Astrocyte (in vitro differentiated cells and primary cell): ENCODE measurements at regions not wholly inside any gene's neighbourhood (a gene's known extent, or its start where the extent isn't known, plus 50 kb on each side); places are given as distances from the start of the nearest gene placed in this dataset.

ENCODE experiments used
- DNase-seq: peaks from one replicate; pipeline ENCODE4 v3.0.0-alpha.2; 2010; ENCODE audit warnings: low read depth
- FAIRE-seq: peaks from 2 replicates; lab custom pipeline; 2011; peaks lifted over from hg19 to GRCh38; lab: Jason Lieb, UNC
- H2AFZ ChIP-seq: 2 replicates; pipeline ENCODE4 v1.6.0; 2012; ENCODE audit warnings: low read depth, low read length, inconsistent platforms
- H3K27ac ChIP-seq: 2 replicates; pipeline ENCODE4 v1.5.1; 2011; ENCODE audit warnings: low read depth, low read length, inconsistent platforms
- H3K27me3 ChIP-seq: 2 replicates; pipeline ENCODE4 v1.6.0; 2011; ENCODE audit warnings: low read length, inconsistent platforms; ENCODE audit not compliant: insufficient read depth
- H3K36me3 ChIP-seq: 2 replicates; pipeline ENCODE4 v1.5.1; 2011; ENCODE audit warnings: low read length, inconsistent platforms; ENCODE audit not compliant: insufficient read depth
- H3K4me1 ChIP-seq: 2 replicates; pipeline ENCODE4 v1.5.1; 2011; ENCODE audit warnings: low read length, inconsistent platforms; ENCODE audit not compliant: insufficient read depth
- H3K4me2 ChIP-seq: 2 replicates; pipeline ENCODE4 v1.6.0; 2012; ENCODE audit warnings: low read length, inconsistent platforms
- H3K4me3 ChIP-seq: 2 replicates; pipeline ENCODE4 v1.5.1; 2011; ENCODE audit warnings: low read depth, mild to moderate bottlenecking, low read length, inconsistent platforms; ENCODE audit not compliant: insufficient read depth
- H3K79me2 ChIP-seq: 2 replicates; pipeline ENCODE4 v1.6.0; 2012; ENCODE audit warnings: mild to moderate bottlenecking, low read length, inconsistent platforms; ENCODE audit not compliant: insufficient read depth
- H3K9ac ChIP-seq: 2 replicates; pipeline ENCODE4 v1.6.0; 2012; ENCODE audit warnings: mild to moderate bottlenecking, low read length, inconsistent platforms
- H3K9me3 ChIP-seq: 2 replicates; pipeline ENCODE4 v1.5.1; 2012; ENCODE audit warnings: low read depth, mild to moderate bottlenecking, low read length, inconsistent platforms; ENCODE audit not compliant: insufficient read depth
- H4K20me1 ChIP-seq: 2 replicates; pipeline ENCODE4 v1.6.0; 2012; ENCODE audit warnings: low read length, inconsistent platforms; ENCODE audit not compliant: insufficient read depth
- H3K27ac Mint-ChIP-seq: one replicate; pipeline ENCODE4 v1.8.0; 2021; ENCODE audit warnings: mild to moderate bottlenecking, mixed read lengths; ENCODE audit not compliant: unreplicated experiment
- H3K27me3 Mint-ChIP-seq: one replicate; pipeline ENCODE4 v1.8.0; 2021; ENCODE audit warnings: low read depth, mixed read lengths; ENCODE audit not compliant: unreplicated experiment
- H3K36me3 Mint-ChIP-seq: one replicate; pipeline ENCODE4 v1.8.0; 2021; ENCODE audit warnings: low read depth, mixed read lengths; ENCODE audit not compliant: unreplicated experiment
- H3K4me1 Mint-ChIP-seq: one replicate; pipeline ENCODE4 v1.8.0; 2021; ENCODE audit warnings: low read depth, mixed read lengths; ENCODE audit not compliant: unreplicated experiment
- H3K4me3 Mint-ChIP-seq: one replicate; pipeline ENCODE4 v1.8.0; 2021; ENCODE audit warnings: mild to moderate bottlenecking, moderate library complexity, mixed read lengths; ENCODE audit not compliant: unreplicated experiment
- H3K9me3 Mint-ChIP-seq: one replicate; pipeline ENCODE4 v1.8.0; 2021; ENCODE audit warnings: mild to moderate bottlenecking, mixed read lengths; ENCODE audit not compliant: unreplicated experiment
- EZH2 ChIP-seq: IDR thresholded peaks from 2 replicates; pipeline ENCODE4 v1.6.1; 2012; ENCODE audit warnings: mild to moderate bottlenecking, low read length, inconsistent platforms; ENCODE audit not compliant: insufficient read depth
- TF ChIP-seq, protein P1 (sequence below): IDR thresholded peaks from 2 replicates; pipeline ENCODE4 v1.5.1; 2011; ENCODE audit warnings: low read depth, mild to moderate bottlenecking, inconsistent platforms, low read length, moderate library complexity; ENCODE audit not compliant: insufficient read depth

DNA sequence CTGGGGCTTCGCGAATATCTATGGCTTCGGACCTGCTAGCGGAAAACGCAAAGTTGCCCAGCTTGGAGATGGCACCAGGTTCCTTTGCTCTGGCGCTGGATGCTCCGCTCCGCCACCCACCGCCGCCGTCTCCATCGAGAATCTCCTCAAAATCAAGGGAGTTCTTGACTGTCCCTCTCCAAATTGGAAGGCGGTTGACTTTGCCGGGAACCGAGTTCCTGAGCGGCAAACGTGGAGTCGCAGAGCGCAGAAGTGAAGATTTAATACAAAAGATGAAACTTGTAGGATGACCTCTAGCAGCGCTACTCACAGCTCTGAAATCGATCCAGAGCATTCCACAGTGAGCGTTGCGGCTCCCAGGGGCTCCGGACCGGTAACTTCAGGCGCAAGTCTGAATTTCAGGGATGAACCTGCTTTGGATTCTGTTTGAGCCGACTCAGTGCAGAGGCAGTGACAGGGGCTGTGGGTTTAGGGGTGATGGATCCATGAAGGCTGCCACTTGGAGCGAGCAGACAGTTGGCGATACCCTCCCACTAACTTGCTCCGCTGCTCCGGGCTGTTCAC lies 1641.5 kb upstream of the C9orf72 start:
- Histone ChIP-seq H3K4me3 (peak overlapping the region; percentile 61), H3K27ac (no peak overlapping the region), H4K20me1 (no peaks in the 10 kb centered on the region), H2AFZ (peak overlapping the region; percentile 56), H3K9ac (no peak overlapping the region), H3K36me3 (no peaks in the 10 kb centered on the region), H3K27me3 (peaks cover 46% of the 10 kb centered on the region), H3K4me2 (peak overlapping the region; percentile 90), H3K4me1 (peaks cover 13% of the 10 kb centered on the region), H3K9me3 (no peaks in the 10 kb centered on the region), H3K79me2 (no peaks in the 10 kb centered on the region)
- Mint-ChIP-seq H3K4me3 (peak overlapping the region; percentile 96), H3K36me3 (no peaks in the 10 kb centered on the region), H3K4me1 (peaks cover 10% of the 10 kb centered on the region), H3K9me3 (peaks cover 2% of the 10 kb centered on the region), H3K27ac (peak overlapping the region; percentile 34), H3K27me3 (peaks cover 23% of the 10 kb centered on the region)
- TF ChIP-seq, protein P1, sequence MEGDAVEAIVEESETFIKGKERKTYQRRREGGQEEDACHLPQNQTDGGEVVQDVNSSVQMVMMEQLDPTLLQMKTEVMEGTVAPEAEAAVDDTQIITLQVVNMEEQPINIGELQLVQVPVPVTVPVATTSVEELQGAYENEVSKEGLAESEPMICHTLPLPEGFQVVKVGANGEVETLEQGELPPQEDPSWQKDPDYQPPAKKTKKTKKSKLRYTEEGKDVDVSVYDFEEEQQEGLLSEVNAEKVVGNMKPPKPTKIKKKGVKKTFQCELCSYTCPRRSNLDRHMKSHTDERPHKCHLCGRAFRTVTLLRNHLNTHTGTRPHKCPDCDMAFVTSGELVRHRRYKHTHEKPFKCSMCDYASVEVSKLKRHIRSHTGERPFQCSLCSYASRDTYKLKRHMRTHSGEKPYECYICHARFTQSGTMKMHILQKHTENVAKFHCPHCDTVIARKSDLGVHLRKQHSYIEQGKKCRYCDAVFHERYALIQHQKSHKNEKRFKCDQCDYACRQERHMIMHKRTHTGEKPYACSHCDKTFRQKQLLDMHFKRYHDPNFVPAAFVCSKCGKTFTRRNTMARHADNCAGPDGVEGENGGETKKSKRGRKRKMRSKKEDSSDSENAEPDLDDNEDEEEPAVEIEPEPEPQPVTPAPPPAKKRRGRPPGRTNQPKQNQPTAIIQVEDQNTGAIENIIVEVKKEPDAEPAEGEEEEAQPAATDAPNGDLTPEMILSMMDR: no peak
- TF ChIP-seq EZH2: no peak
- DNase-seq (no peak), FAIRE-seq (no peak)

DNA sequence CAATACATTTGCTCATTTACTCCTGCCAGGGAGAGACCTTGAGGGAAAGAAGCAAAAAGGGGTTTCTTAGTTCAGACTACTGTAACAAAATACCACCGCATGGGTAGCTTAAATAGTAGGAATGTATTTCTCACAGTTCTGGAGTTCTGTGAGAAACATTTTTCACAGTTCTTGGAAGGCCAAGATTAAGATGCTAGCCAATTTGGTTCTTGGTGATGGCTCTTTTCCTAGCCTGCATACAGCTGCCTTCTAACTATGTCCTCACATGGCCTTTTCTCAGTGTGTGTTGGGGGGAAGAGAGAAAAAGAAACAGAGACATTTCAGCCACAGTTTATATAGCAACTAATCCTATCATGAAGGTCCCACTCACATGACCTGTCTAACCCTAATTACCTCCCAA lies 1644.7 kb upstream of the C9orf72 start:
- Histone ChIP-seq H3K27me3 (peaks cover 28% of the 10 kb centered on the region), H2AFZ (no peak overlapping the region), H3K9ac (no peak overlapping the region), H3K4me1 (peaks cover 9% of the 10 kb centered on the region), H3K27ac (no peak overlapping the region), H3K9me3 (no peaks in the 10 kb centered on the region), H3K4me3 (no peak overlapping the region), H4K20me1 (no peaks in the 10 kb centered on the region), H3K4me2 (no peak overlapping the region), H3K36me3 (no peaks in the 10 kb centered on the region), H3K79me2 (no peaks in the 10 kb centered on the region)
- Mint-ChIP-seq H3K27ac (no peak overlapping the region), H3K9me3 (no peaks in the 10 kb centered on the region), H3K36me3 (no peaks in the 10 kb centered on the region), H3K27me3 (peaks cover 19% of the 10 kb centered on the region), H3K4me1 (peaks cover 3% of the 10 kb centered on the region), H3K4me3 (peak overlapping the region; percentile 18)
- no peak for DNase-seq
- no peak for TF ChIP-seq EZH2
- TF ChIP-seq, protein P1: no peak
- FAIRE-seq: no peak

DNA sequence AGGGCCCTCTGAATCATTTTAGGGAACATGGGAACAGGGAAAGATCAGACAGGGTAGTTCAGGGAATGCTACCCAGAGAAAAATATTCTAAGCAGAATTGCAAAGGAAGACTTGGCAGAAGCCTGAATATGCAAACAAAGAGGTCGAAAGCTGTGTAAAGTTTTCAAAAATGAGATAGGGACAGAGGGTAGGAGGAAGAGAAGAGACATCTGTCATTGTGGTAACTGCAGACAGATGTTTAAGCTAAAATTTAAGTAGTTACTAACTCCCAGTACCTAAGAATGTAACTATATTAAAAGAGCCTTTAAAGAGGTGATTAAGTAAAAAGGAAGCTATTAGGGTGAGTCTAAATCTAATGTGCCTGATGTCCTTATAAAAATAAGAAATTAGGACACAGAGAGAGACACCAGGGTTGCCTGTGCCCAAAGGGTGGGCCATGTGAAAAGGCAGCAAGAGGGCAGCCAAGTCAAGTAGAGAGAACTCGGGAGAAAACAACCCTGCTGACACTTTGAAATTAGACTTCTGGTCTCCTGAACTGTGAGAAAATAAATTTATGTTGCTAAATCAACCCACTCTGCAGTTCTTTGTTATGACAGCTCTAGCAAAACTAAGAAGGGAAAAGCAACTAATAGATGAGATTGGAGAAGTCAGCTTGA lies 1647.4 kb upstream of the C9orf72 start:
- Mint-ChIP-seq H3K4me3 (no peak overlapping the region), H3K27ac (no peak overlapping the region), H3K36me3 (no peaks in the 10 kb centered on the region), H3K4me1 (no peaks in the 10 kb centered on the region), H3K27me3 (peaks cover 10% of the 10 kb centered on the region), H3K9me3 (no peaks in the 10 kb centered on the region)
- DNase-seq (no peak), FAIRE-seq (no peak)
- Histone ChIP-seq H3K4me1 (no peaks in the 10 kb centered on the region), H3K27ac (no peak overlapping the region), H3K4me3 (no peak overlapping the region), H3K9ac (no peak overlapping the region), H3K27me3 (peaks cover 5% of the 10 kb centered on the region), H3K4me2 (no peak overlapping the region), H3K9me3 (no peaks in the 10 kb centered on the region), H3K79me2 (no peaks in the 10 kb centered on the region), H4K20me1 (no peaks in the 10 kb centered on the region), H2AFZ (no peak overlapping the region), H3K36me3 (no peaks in the 10 kb centered on the region)
- TF ChIP-seq EZH2: no peak
- TF ChIP-seq, protein P1: no peak
